ENCODE measurements at regions not wholly inside any gene's neighbourhood (a gene's known extent, or its start where the extent isn't known, plus 50 kb on each side); places are given as distances from the start of the nearest gene placed in this dataset.

GRCh38 chr2:200216310-200216709 is 90.2 kb upstream of the SPATS2L start:
- no peak for TF ChIP-seq EZH2 (IDR thresholded peaks at IDR 0.05; ENCODE audit: borderline replicate concordance, low read depth, low read length, poor library complexity, severe bottlenecking)
- no peak for TF ChIP-seq CTCF (conservative IDR thresholded peaks at IDR 0.05; ENCODE audit: low read depth, low read length)

Measured in A673 (cell line).